OCI-LY7 (cell line): ENCODE measurements at regions not wholly inside any gene's neighbourhood (a gene's known extent, or its start where the extent isn't known, plus 50 kb on each side); places are given as distances from the start of the nearest gene placed in this dataset.

Experiments
- BruUV-seq: library from RNA; stranded (reverse); fragments of 400-500 nt; replicated peaks from 2 replicates; lab custom pipeline; 2021; lab: Mats Ljungman, UMichigan
- CTCF ChIA-PET: fragments of 300-600 bp; sonication (Branson Sonifier 250); formaldehyde crosslinking; loops from one replicate; lab custom pipeline; 2022; ENCODE audit warnings: antibody characterized with exemption; ENCODE audit not compliant: unreplicated experiment; lab: Charles Lee
- POLR2A ChIA-PET: fragments of 300-600 bp; sonication (Branson Sonifier 250); formaldehyde crosslinking; loops from one replicate; lab custom pipeline; 2022; ENCODE audit warnings: antibody characterized with exemption; lab: Charles Lee
- DNase-seq: peaks from one replicate; pipeline ENCODE4 v3.0.0-alpha.2; 2015; ENCODE audit warnings: low spot score
- H2AFZ ChIP-seq: fragments of 200-600 bp; sonication (generic), shearing (Covaris generic); 2 replicates; pipeline ENCODE4 v1.6.1; 2014; ENCODE audit warnings: mild to moderate bottlenecking, antibody characterized with exemption, low read length, moderate library complexity
- H3K27ac ChIP-seq: fragments of 200-600 bp; sonication (generic); 2 replicates; pipeline ENCODE4 v1.5.1; 2014; ENCODE audit warnings: mixed run types, low read depth, mild to moderate bottlenecking, moderate library complexity, low read length, inconsistent platforms; ENCODE audit not compliant: poor library complexity, severe bottlenecking
- H3K36me3 ChIP-seq: fragments of 200-600 bp; sonication (generic); 2 replicates; pipeline ENCODE4 v1.6.1; 2014; ENCODE audit warnings: mild to moderate bottlenecking, antibody characterized with exemption, low read length, moderate library complexity, mixed read lengths; ENCODE audit not compliant: insufficient read depth
- H3K4me1 ChIP-seq: fragments of 200-600 bp; sonication (generic); 2 replicates; pipeline ENCODE4 v1.5.1; 2014; ENCODE audit warnings: mild to moderate bottlenecking, low read length; ENCODE audit not compliant: insufficient read depth, poor library complexity, severe bottlenecking
- H3K4me2 ChIP-seq: fragments of 200-600 bp; sonication (generic); 2 replicates; pipeline ENCODE4 v1.6.1; 2014; ENCODE audit warnings: mild to moderate bottlenecking, low read length
- H3K4me3 ChIP-seq: fragments of 200-600 bp; sonication (generic); 2 replicates; pipeline ENCODE4 v1.5.1; 2014; ENCODE audit warnings: mild to moderate bottlenecking, low read depth, low read length; ENCODE audit not compliant: poor library complexity, severe bottlenecking
- H3K79me2 ChIP-seq: fragments of 200-600 bp; sonication (generic); 2 replicates; pipeline ENCODE4 v1.6.1; 2016; ENCODE audit warnings: low read depth, mild to moderate bottlenecking, low read length, moderate library complexity, mixed read lengths; ENCODE audit not compliant: insufficient read depth
- H3K9me2 ChIP-seq: fragments of 200-600 bp; sonication (generic); 2 replicates; pipeline ENCODE4 v1.6.1; 2016; ENCODE audit warnings: mild to moderate bottlenecking, low read length, mixed read lengths; ENCODE audit not compliant: insufficient read depth
- H3K9me3 ChIP-seq: fragments of 200-600 bp; sonication (generic); 2 replicates; pipeline ENCODE4 v1.6.1; 2014; ENCODE audit warnings: mild to moderate bottlenecking, mixed run types, low read length, mixed read lengths
- H4K20me1 ChIP-seq: fragments of 200-600 bp; sonication (generic); 2 replicates; pipeline ENCODE4 v1.6.1; 2014; ENCODE audit warnings: mild to moderate bottlenecking, antibody characterized with exemption, low read length, moderate library complexity, mixed read lengths; ENCODE audit not compliant: insufficient read depth
- EZH2phosphoT487 ChIP-seq: fragments of 200-600 bp; sonication (generic); IDR thresholded peaks from 2 replicates; pipeline ENCODE4 v1.6.1; 2018; ENCODE audit warnings: low read depth, borderline replicate concordance, mild to moderate bottlenecking, mixed run types, antibody characterized with exemption, low read length, moderate library complexity, mixed read lengths
- intact Hi-C: fragments of 100-400 bp; cut with micrococcal nuclease; formaldehyde crosslinking; loops from one replicate; pipeline ENCODE4 v1.10.0; 2022; ENCODE audit not compliant: unreplicated experiment
- TF ChIP-seq, protein P1 (sequence below): fragments of 200-600 bp; sonication (generic); conservative IDR thresholded peaks from 2 replicates; pipeline ENCODE4 v1.5.1; 2014; ENCODE audit warnings: mild to moderate bottlenecking, antibody characterized with exemption, low read length, moderate library complexity, mixed read lengths

DNA sequence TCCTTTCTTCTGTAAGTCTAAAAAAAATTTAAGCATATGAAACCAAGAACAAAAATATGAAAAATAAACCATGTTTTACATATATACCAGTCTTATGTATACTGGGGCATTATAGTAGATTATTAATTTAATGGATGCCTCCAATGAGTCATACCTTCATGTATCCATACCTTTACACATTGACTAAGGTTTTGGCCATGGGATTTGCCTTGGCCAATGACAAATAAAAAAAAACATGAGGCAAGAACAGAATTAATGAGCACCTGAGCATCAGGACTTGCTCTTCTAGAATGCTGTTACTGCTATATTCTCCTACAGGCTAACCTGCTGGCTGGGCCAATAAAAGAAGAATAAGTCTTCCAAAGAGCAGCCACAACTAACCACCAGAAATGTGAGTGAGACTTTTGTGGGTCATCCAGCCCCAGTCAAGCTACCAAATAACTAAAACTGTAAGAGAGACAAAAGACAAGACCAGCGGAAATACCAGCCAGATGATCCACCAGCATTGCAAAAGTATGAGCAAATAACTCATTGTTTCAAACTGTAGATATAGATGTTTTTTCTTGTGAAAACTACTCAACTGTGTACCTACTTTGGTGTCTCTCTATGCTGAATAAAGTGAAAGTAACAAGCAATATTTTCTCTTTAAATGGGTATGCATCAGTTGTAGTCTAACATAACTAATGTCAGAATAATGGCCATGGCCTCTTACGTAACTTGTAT, 749.6 kb upstream of the VRK2 start:
- Histone ChIP-seq H3K9me3 (no peaks in the 10 kb centered on the region), H3K4me2 (no peak overlapping the region), H4K20me1 (no peaks in the 10 kb centered on the region), H3K4me1 (no peaks in the 10 kb centered on the region), H3K4me3 (no peak overlapping the region), H3K27ac (no peak overlapping the region), H3K36me3 (no peaks in the 10 kb centered on the region), H3K79me2 (no peaks in the 10 kb centered on the region), H3K9me2 (no peaks in the 10 kb centered on the region), H2AFZ (no peak overlapping the region)
- BruUV-seq, result no TSS peak
- POLR2A ChIA-PET, result no interaction called here
- no peak for TF ChIP-seq EZH2phosphoT487
- TF ChIP-seq, protein P1, sequence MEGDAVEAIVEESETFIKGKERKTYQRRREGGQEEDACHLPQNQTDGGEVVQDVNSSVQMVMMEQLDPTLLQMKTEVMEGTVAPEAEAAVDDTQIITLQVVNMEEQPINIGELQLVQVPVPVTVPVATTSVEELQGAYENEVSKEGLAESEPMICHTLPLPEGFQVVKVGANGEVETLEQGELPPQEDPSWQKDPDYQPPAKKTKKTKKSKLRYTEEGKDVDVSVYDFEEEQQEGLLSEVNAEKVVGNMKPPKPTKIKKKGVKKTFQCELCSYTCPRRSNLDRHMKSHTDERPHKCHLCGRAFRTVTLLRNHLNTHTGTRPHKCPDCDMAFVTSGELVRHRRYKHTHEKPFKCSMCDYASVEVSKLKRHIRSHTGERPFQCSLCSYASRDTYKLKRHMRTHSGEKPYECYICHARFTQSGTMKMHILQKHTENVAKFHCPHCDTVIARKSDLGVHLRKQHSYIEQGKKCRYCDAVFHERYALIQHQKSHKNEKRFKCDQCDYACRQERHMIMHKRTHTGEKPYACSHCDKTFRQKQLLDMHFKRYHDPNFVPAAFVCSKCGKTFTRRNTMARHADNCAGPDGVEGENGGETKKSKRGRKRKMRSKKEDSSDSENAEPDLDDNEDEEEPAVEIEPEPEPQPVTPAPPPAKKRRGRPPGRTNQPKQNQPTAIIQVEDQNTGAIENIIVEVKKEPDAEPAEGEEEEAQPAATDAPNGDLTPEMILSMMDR, result no peak
- no peak for DNase-seq
- intact Hi-C loops, result no loop called here
- CTCF ChIA-PET, result no interaction called here

DNA sequence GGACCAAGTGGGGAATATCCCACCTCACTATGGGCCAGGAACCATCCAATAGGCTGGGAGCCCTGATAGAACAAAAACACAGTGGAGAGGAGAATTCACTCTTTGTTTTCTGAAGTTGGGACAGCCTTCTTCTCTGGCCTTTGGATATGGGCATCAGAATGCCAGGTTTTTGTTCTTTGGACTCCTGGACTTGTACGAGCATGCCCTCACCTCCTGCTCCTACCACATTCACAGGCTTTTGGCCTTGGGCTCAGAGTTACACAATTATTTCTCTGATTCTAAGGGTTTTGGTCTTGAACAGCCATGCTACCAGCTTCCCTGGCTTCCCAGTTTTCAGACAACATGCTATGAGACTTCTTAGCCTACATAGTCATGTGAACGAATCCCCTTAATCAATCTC, 732.9 kb upstream of the VRK2 start:
- H3K9me3 ChIP-seq, result no peaks in the 10 kb centered on the region
- no peaks in the 10 kb centered on the region for H3K79me2 ChIP-seq
- no peak overlapping the region for H2AFZ ChIP-seq
- no peak overlapping the region for H3K4me3 ChIP-seq
- ChIA-PET POLR2A (no interaction called here), CTCF (no interaction called here)
- TF ChIP-seq, protein P1, result no peak
- no peak for TF ChIP-seq EZH2phosphoT487
- intact Hi-C loops, result no loop called here
- no peak overlapping the region for H3K27ac ChIP-seq
- no peaks in the 10 kb centered on the region for H4K20me1 ChIP-seq
- H3K4me1 ChIP-seq, result no peaks in the 10 kb centered on the region
- H3K9me2 ChIP-seq, result no peaks in the 10 kb centered on the region
- no peak overlapping the region for H3K4me2 ChIP-seq
- no peaks in the 10 kb centered on the region for H3K36me3 ChIP-seq
- DNase-seq, result no peak
- BruUV-seq, result no TSS peak

DNA sequence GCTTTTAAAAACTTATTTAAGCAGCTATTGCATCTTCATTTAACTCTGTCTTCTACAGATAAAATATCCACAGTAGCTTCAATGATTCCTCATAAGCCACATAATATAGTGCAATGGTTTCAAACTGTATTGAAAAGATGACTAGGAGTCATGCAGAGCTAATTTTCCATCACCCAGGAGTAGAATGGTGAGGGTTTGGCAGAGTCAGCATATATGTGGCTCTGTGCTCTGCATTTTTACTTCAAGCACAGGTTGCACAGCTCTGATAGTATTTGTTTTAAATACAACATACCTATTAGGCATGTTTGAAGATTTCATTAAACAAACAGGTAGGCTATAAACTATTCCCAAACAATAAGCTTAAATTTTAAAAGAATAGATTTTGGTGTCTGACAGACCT, 731.9 kb upstream of the VRK2 start:
- H3K79me2 ChIP-seq, result no peaks in the 10 kb centered on the region
- no peak for DNase-seq

More for the DNA sequence above, 731.9 kb upstream of the VRK2 start:
- no peaks in the 10 kb centered on the region for H3K36me3 ChIP-seq
- no peaks in the 10 kb centered on the region for H3K4me1 ChIP-seq
- no peak overlapping the region for H2AFZ ChIP-seq
- H3K4me2 ChIP-seq, result no peak overlapping the region
- no peaks in the 10 kb centered on the region for H4K20me1 ChIP-seq
- CTCF ChIA-PET, result no interaction called here
- POLR2A ChIA-PET, result interaction anchor here (1.0 to 1.1 kb wide), 2 partner anchors 22 to 34 kb away, joined by 3 to 5 read pairs; no protein-coding TSS in a partner anchor
- intact Hi-C loops, result no loop called here
- H3K9me3 ChIP-seq, result no peaks in the 10 kb centered on the region
- no TSS peak for BruUV-seq
- H3K9me2 ChIP-seq, result no peaks in the 10 kb centered on the region
- H3K4me3 ChIP-seq, result no peak overlapping the region
- TF ChIP-seq, protein P1, result no peak
- no peak for TF ChIP-seq EZH2phosphoT487
- H3K27ac ChIP-seq, result no peak overlapping the region
